Osteoblast (primary cell): ENCODE measurements at regions not wholly inside any gene's neighbourhood (a gene's known extent, or its start where the extent isn't known, plus 50 kb on each side); places are given as distances from the start of the nearest gene placed in this dataset.

ENCODE experiments used
- DNase-seq: peaks from one replicate; pipeline ENCODE4 v3.0.0; 2011; ENCODE audit warnings: low spot score, mixed read lengths; ENCODE audit not compliant: insufficient read length; ENCODE audit errors: missing footprints
- H2AFZ ChIP-seq: 2 replicates; pipeline ENCODE4 v1.6.0; 2011; ENCODE audit warnings: mild to moderate bottlenecking, low read length
- H3K27ac ChIP-seq: 2 replicates; pipeline ENCODE4 v1.5.1; 2011; ENCODE audit warnings: mild to moderate bottlenecking, low read depth, low read length, moderate library complexity
- H3K27me3 ChIP-seq: 2 replicates; pipeline ENCODE4 v1.6.0; 2012; ENCODE audit warnings: mild to moderate bottlenecking, control low read depth, inconsistent platforms, low read length, moderate library complexity; ENCODE audit not compliant: insufficient read depth
- H3K36me3 ChIP-seq: 2 replicates; pipeline ENCODE4 v1.5.1; 2011; ENCODE audit warnings: mild to moderate bottlenecking, low read length, control low read depth, moderate library complexity; ENCODE audit not compliant: insufficient read depth
- H3K4me1 ChIP-seq: 2 replicates; pipeline ENCODE4 v1.5.1; 2011; ENCODE audit warnings: mild to moderate bottlenecking, low read length, control low read depth, moderate library complexity; ENCODE audit not compliant: insufficient read depth
- H3K4me2 ChIP-seq: 2 replicates; pipeline ENCODE4 v1.6.0; 2011; ENCODE audit warnings: mild to moderate bottlenecking, low read length; ENCODE audit not compliant: insufficient read depth
- H3K4me3 ChIP-seq: fragments of 200-600 bp; sonication (generic); 3 replicates; pipeline ENCODE4 v1.5.1; 2012; ENCODE audit warnings: mild to moderate bottlenecking, low read length, inconsistent platforms; ENCODE audit not compliant: insufficient read depth
- H3K79me2 ChIP-seq: 2 replicates; pipeline ENCODE4 v1.6.0; 2012; ENCODE audit warnings: mild to moderate bottlenecking, low read length, control low read depth, inconsistent platforms; ENCODE audit not compliant: insufficient read depth
- H3K9me3 ChIP-seq: 2 replicates; pipeline ENCODE4 v1.5.1; 2011; ENCODE audit warnings: low read depth, low read length, control low read depth
- H4K20me1 ChIP-seq: 2 replicates; pipeline ENCODE4 v1.6.0; 2012; ENCODE audit warnings: mild to moderate bottlenecking, low read length, control low read depth; ENCODE audit not compliant: insufficient read depth
- CTCF ChIP-seq: IDR thresholded peaks from 2 replicates; pipeline ENCODE4 v1.5.1; 2011; ENCODE audit warnings: mild to moderate bottlenecking, low read depth, low read length, moderate library complexity; ENCODE audit errors: extremely low read depth

GRCh38 chr7:126286317-126286716 lies 966.4 kb downstream of the GRM8 start:
- no peaks in the 10 kb centered on the region for H3K27me3 ChIP-seq
- peaks cover 2% of the 10 kb centered on the region for H3K9me3 ChIP-seq
- no peaks in the 10 kb centered on the region for H3K4me1 ChIP-seq
- H3K27ac ChIP-seq: no peak overlapping the region
- no peak overlapping the region for H2AFZ ChIP-seq
- no peak for TF ChIP-seq CTCF
- H3K36me3 ChIP-seq: no peaks in the 10 kb centered on the region
- no peaks in the 10 kb centered on the region for H3K79me2 ChIP-seq
- no peak for DNase-seq
- H4K20me1 ChIP-seq: no peaks in the 10 kb centered on the region
- H3K4me3 ChIP-seq: no peak overlapping the region
- H3K4me2 ChIP-seq: no peak overlapping the region

- no peaks in the 10 kb centered on the region for H3K36me3 ChIP-seq
- no peak overlapping the region for H3K4me3 ChIP-seq
- no peak overlapping the region for H2AFZ ChIP-seq
- H3K79me2 ChIP-seq: no peaks in the 10 kb centered on the region
- no peak for TF ChIP-seq CTCF
- no peak overlapping the region for H3K27ac ChIP-seq
- no peak overlapping the region for H3K4me2 ChIP-seq
- H4K20me1 ChIP-seq: no peaks in the 10 kb centered on the region
- no peaks in the 10 kb centered on the region for H3K9me3 ChIP-seq
- H3K4me1 ChIP-seq: no peaks in the 10 kb centered on the region
- no peaks in the 10 kb centered on the region for H3K27me3 ChIP-seq
- DNase-seq: no peak
These were observed 1016.5 kb downstream of the GRM8 start for GRCh38 chr7:126236261-126236660.

- Histone ChIP-seq H3K4me3 (no peak overlapping the region), H3K36me3 (no peaks in the 10 kb centered on the region), H2AFZ (no peak overlapping the region), H3K4me1 (no peaks in the 10 kb centered on the region), H3K4me2 (no peak overlapping the region), H3K27ac (no peak overlapping the region), H3K9me3 (no peaks in the 10 kb centered on the region), H3K79me2 (no peaks in the 10 kb centered on the region), H3K27me3 (no peaks in the 10 kb centered on the region), H4K20me1 (no peaks in the 10 kb centered on the region)
- no peak for DNase-seq
- TF ChIP-seq CTCF: no peak
These were observed 1024.2 kb downstream of the GRM8 start for GRCh38 chr7:126228356-126229061.

GRCh38 chr7:126227643-126228042 lies 1025.1 kb downstream of the GRM8 start:
- no peak overlapping the region for H3K27ac ChIP-seq
- no peaks in the 10 kb centered on the region for H3K27me3 ChIP-seq
- H3K79me2 ChIP-seq: no peaks in the 10 kb centered on the region
- no peaks in the 10 kb centered on the region for H3K4me1 ChIP-seq
- no peaks in the 10 kb centered on the region for H4K20me1 ChIP-seq
- H3K36me3 ChIP-seq: no peaks in the 10 kb centered on the region
- TF ChIP-seq CTCF: no peak
- H3K9me3 ChIP-seq: no peaks in the 10 kb centered on the region
- H3K4me2 ChIP-seq: no peak overlapping the region
- DNase-seq: no peak
- no peak overlapping the region for H2AFZ ChIP-seq
- H3K4me3 ChIP-seq: no peak overlapping the region
